OCI-LY1 (cell line): ENCODE measurements at regions not wholly inside any gene's neighbourhood (a gene's known extent, or its start where the extent isn't known, plus 50 kb on each side); places are given as distances from the start of the nearest gene placed in this dataset.

ENCODE experiments used
- H2AFZ ChIP-seq: fragments of 200-600 bp; sonication (generic), shearing (Covaris generic); 2 replicates; pipeline ENCODE4 v1.6.0; 2014; ENCODE audit warnings: antibody characterized with exemption, mild to moderate bottlenecking, low read length
- H3F3A ChIP-seq: fragments of 200-600 bp; sonication (generic), shearing (Covaris generic); 2 replicates; pipeline ENCODE4 v1.6.0; 2014; ENCODE audit warnings: mild to moderate bottlenecking, antibody characterized with exemption, low read length, moderate library complexity; ENCODE audit not compliant: insufficient read depth
- H3K27ac ChIP-seq: fragments of 200-600 bp; sonication (generic); 2 replicates; pipeline ENCODE4 v1.5.1; 2014; ENCODE audit warnings: low read length, mixed run types, mild to moderate bottlenecking, low read depth; ENCODE audit not compliant: poor library complexity, severe bottlenecking
- H3K27me3 ChIP-seq: fragments of 200-600 bp; sonication (generic); 2 replicates; pipeline ENCODE4 v1.6.0; 2014; ENCODE audit warnings: antibody characterized with exemption, mild to moderate bottlenecking, low read length, moderate library complexity; ENCODE audit not compliant: insufficient read depth
- H3K36me3 ChIP-seq: fragments of 200-600 bp; sonication (generic); 2 replicates; pipeline ENCODE4 v1.6.1; 2014; ENCODE audit warnings: mild to moderate bottlenecking, antibody characterized with exemption, low read length, moderate library complexity, mixed read lengths; ENCODE audit not compliant: insufficient read depth
- H3K4me1 ChIP-seq: fragments of 200-600 bp; sonication (generic); 2 replicates; pipeline ENCODE4 v1.5.1; 2014; ENCODE audit warnings: mild to moderate bottlenecking, low read length, moderate library complexity; ENCODE audit not compliant: insufficient read depth, severe bottlenecking
- H3K4me2 ChIP-seq: fragments of 200-600 bp; sonication (generic), shearing (Covaris generic); 2 replicates; pipeline ENCODE4 v1.6.1; 2014; ENCODE audit warnings: low read length
- H3K4me3 ChIP-seq: fragments of 200-600 bp; sonication (generic); 2 replicates; pipeline ENCODE4 v1.5.1; 2014; ENCODE audit warnings: low read length, low read depth, mild to moderate bottlenecking, mixed read lengths; ENCODE audit not compliant: poor library complexity, severe bottlenecking
- H3K79me2 ChIP-seq: fragments of 200-600 bp; shearing (Covaris generic); 2 replicates; pipeline ENCODE4 v1.6.1; 2016; ENCODE audit warnings: mixed run types, low read length, mixed read lengths; ENCODE audit not compliant: insufficient read depth
- H3K9ac ChIP-seq: fragments of 200-600 bp; sonication (generic), shearing (Covaris generic); 2 replicates; pipeline ENCODE4 v1.6.1; 2014; ENCODE audit warnings: mild to moderate bottlenecking, low read length, mixed read lengths
- H3K9me2 ChIP-seq: fragments of 200-600 bp; sonication (generic), shearing (Covaris generic); 2 replicates; pipeline ENCODE4 v1.6.1; 2014; ENCODE audit warnings: low read depth, mild to moderate bottlenecking, low read length, mixed read lengths
- H3K9me3 ChIP-seq: fragments of 200-600 bp; shearing (Covaris generic); 2 replicates; pipeline ENCODE4 v1.6.1; 2014; ENCODE audit warnings: low read length, mixed read lengths
- H4K20me1 ChIP-seq: fragments of 200-600 bp; sonication (generic), shearing (Covaris generic); 2 replicates; pipeline ENCODE4 v1.6.0; 2016; ENCODE audit warnings: mild to moderate bottlenecking, low read length; ENCODE audit not compliant: insufficient read depth
- EZH2 ChIP-seq: fragments of 200-600 bp; sonication (generic), shearing (Covaris generic); IDR thresholded peaks from 2 replicates; pipeline ENCODE4 v1.8.0; 2017; ENCODE audit warnings: borderline replicate concordance, mixed run types, mild to moderate bottlenecking, antibody characterized with exemption, low read length, moderate library complexity, mixed read lengths
- TF ChIP-seq, protein P1 (sequence below): fragments of 200-600 bp; sonication (generic), shearing (Covaris generic); IDR thresholded peaks from 2 replicates; pipeline ENCODE4 v1.5.1; 2017; ENCODE audit warnings: mild to moderate bottlenecking, antibody characterized with exemption, low read length, moderate library complexity, mixed read lengths

DNA sequence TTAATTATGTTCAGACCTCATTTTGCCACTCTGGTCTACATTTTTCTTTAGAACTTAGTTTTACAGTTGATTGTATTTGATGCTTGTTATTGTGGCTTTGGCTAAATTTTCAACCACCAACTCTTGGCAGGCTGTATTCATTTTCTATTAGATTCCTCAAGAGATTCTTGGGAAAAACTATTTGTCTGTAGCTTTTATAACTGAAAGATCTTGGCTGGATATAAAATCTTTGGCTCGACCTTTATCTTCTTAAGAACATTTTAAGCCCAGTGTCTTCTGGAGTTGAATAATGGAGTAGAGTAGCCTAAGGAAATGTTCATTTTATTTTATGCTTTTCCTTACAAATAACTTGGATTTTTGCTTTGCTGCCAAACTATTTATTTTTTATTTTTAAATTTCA, 848.5 kb downstream of the PCDH17 start:
- no peaks in the 10 kb centered on the region for H3K27me3 ChIP-seq
- no peak overlapping the region for H3K9ac ChIP-seq
- H3K4me3 ChIP-seq = no peak overlapping the region
- H3K9me2 ChIP-seq = no peaks in the 10 kb centered on the region
- no peaks in the 10 kb centered on the region for H3K4me1 ChIP-seq
- no peak overlapping the region for H3K27ac ChIP-seq
- H3K9me3 ChIP-seq = no peaks in the 10 kb centered on the region
- H4K20me1 ChIP-seq = no peaks in the 10 kb centered on the region
- no peaks in the 10 kb centered on the region for H3K79me2 ChIP-seq
- H3K36me3 ChIP-seq = no peaks in the 10 kb centered on the region
- no peaks in the 10 kb centered on the region for H3F3A ChIP-seq
- no peak overlapping the region for H3K4me2 ChIP-seq
- no peak overlapping the region for H2AFZ ChIP-seq
- no peak for TF ChIP-seq EZH2
- TF ChIP-seq, protein P1, sequence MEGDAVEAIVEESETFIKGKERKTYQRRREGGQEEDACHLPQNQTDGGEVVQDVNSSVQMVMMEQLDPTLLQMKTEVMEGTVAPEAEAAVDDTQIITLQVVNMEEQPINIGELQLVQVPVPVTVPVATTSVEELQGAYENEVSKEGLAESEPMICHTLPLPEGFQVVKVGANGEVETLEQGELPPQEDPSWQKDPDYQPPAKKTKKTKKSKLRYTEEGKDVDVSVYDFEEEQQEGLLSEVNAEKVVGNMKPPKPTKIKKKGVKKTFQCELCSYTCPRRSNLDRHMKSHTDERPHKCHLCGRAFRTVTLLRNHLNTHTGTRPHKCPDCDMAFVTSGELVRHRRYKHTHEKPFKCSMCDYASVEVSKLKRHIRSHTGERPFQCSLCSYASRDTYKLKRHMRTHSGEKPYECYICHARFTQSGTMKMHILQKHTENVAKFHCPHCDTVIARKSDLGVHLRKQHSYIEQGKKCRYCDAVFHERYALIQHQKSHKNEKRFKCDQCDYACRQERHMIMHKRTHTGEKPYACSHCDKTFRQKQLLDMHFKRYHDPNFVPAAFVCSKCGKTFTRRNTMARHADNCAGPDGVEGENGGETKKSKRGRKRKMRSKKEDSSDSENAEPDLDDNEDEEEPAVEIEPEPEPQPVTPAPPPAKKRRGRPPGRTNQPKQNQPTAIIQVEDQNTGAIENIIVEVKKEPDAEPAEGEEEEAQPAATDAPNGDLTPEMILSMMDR = no peak

DNA sequence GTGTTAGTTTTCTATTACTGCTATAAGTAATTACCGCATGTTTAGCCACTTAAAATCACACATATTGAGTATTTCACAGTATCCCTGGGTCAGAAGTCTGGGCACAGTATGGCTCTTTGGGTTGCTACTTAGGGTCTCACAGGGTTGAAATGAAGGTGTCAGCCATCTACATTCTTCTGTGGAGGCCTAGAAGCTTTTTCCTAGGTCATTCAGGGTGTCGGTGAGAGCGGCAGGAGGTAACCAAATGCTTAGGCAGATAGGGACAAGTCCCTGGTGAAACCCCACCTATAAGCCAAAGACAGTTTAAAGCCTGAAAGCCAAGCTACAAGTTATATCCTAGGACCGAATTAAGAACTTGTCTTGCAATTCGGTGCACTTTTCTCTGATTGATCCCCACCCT, 856.7 kb downstream of the PCDH17 start:
- no peaks in the 10 kb centered on the region for H3K4me1 ChIP-seq
- no peaks in the 10 kb centered on the region for H3K36me3 ChIP-seq
- TF ChIP-seq, protein P1 = no peak
- no peak for TF ChIP-seq EZH2
- H3K79me2 ChIP-seq = no peaks in the 10 kb centered on the region
- H3K4me3 ChIP-seq = no peak overlapping the region
- H3K9me3 ChIP-seq = no peaks in the 10 kb centered on the region
- no peak overlapping the region for H3K4me2 ChIP-seq
- H3K9me2 ChIP-seq = no peaks in the 10 kb centered on the region
- H3K9ac ChIP-seq = no peak overlapping the region
- H4K20me1 ChIP-seq = no peaks in the 10 kb centered on the region
- H2AFZ ChIP-seq = no peak overlapping the region
- no peaks in the 10 kb centered on the region for H3K27me3 ChIP-seq
- no peak overlapping the region for H3K27ac ChIP-seq
- no peaks in the 10 kb centered on the region for H3F3A ChIP-seq

DNA sequence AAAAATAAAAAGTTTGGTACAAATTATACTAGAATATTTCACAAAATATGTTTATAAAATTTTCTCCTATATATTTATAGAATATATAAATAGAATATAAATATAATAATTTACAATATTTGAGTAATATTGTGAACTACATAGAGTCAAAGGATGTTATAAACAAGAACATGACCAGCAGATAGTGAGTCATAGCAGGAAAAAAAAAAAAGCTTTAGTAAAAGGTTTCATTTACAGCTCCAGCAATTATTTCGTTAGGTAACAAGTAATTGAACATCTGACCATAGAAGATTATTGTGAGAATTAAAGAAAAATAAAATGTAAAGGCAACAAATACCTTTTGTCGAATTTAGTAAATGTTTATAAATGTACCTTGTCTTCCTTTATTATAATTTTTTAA, 864.1 kb downstream of the PCDH17 start:
- Histone ChIP-seq H3K9ac (no peak overlapping the region), H3K36me3 (no peaks in the 10 kb centered on the region), H3F3A (no peaks in the 10 kb centered on the region), H3K4me3 (no peak overlapping the region), H3K27ac (no peak overlapping the region), H2AFZ (no peak overlapping the region), H3K4me2 (no peak overlapping the region), H3K27me3 (no peaks in the 10 kb centered on the region), H3K9me2 (no peaks in the 10 kb centered on the region), H3K9me3 (no peaks in the 10 kb centered on the region), H4K20me1 (no peaks in the 10 kb centered on the region), H3K4me1 (no peaks in the 10 kb centered on the region), H3K79me2 (no peaks in the 10 kb centered on the region)
- no peak for TF ChIP-seq EZH2
- TF ChIP-seq, protein P1 = no peak
